ENCODE measurements at regions not wholly inside any gene's neighbourhood (a gene's known extent, or its start where the extent isn't known, plus 50 kb on each side); places are given as distances from the start of the nearest gene placed in this dataset.

- H3K36me3 Mint-ChIP-seq (ENCODE audit: insufficient read depth, unreplicated experiment) = no peaks in the 10 kb centered on the region
- Histone ChIP-seq H3K4me1 (no peaks in the 10 kb centered on the region), H3K4me3 (ENCODE audit: low read depth, low read length) (no peak overlapping the region), H3K9me3 (no peaks in the 10 kb centered on the region), H3K27me3 (replicated peaks; ENCODE audit: control insufficient read depth, insufficient read depth, low read length) (no peaks in the 10 kb centered on the region), H3K36me3 (ENCODE audit: control insufficient read depth, insufficient read depth, low read length) (no peaks in the 10 kb centered on the region)
- H3K4me3 Mint-ChIP-seq (ENCODE audit: unreplicated experiment) = no peak overlapping the region
- CTCF ChIA-PET = no interaction called here
- no TSS peak for BruUV-seq (replicated peaks)
- H3K4me1 Mint-ChIP-seq (ENCODE audit: low read depth, unreplicated experiment) = no peaks in the 10 kb centered on the region
- intact Hi-C loops (cut with micrococcal nuclease; ENCODE audit: unreplicated experiment) = no loop called here
- H3K27me3 Mint-ChIP-seq (ENCODE audit: insufficient read depth, unreplicated experiment) = no peaks in the 10 kb centered on the region
- H3K9me3 Mint-ChIP-seq (ENCODE audit: unreplicated experiment) = no peaks in the 10 kb centered on the region
- POLR2A ChIA-PET = no interaction called here
- TF ChIP-seq CTCF (IDR thresholded peaks at IDR 0.05; ENCODE audit: insufficient read depth in 1 of 2, low read depth in 1 of 2, low read length in 1 of 2, severe bottlenecking in 1 of 2, unreplicated experiment in 1 of 2) = no peak
- no peak overlapping the region for H3K27ac Mint-ChIP-seq (ENCODE audit: unreplicated experiment)
- DNase-seq = no peak
Measured at GRCh38 chr2:4338345-4338744, 635.0 kb downstream of the DCDC2C start.

GRCh38 chr2:4340536-4340935 is 637.2 kb downstream of the DCDC2C start:
- Mint-ChIP-seq H3K4me1 (ENCODE audit: low read depth, unreplicated experiment) (no peaks in the 10 kb centered on the region), H3K36me3 (ENCODE audit: insufficient read depth, unreplicated experiment) (no peaks in the 10 kb centered on the region), H3K4me3 (ENCODE audit: unreplicated experiment) (no peak overlapping the region), H3K9me3 (ENCODE audit: unreplicated experiment) (no peaks in the 10 kb centered on the region), H3K27ac (ENCODE audit: unreplicated experiment) (no peak overlapping the region), H3K27me3 (ENCODE audit: insufficient read depth, unreplicated experiment) (no peaks in the 10 kb centered on the region)
- TF ChIP-seq CTCF (IDR thresholded peaks at IDR 0.05; ENCODE audit: insufficient read depth in 1 of 2, low read depth in 1 of 2, low read length in 1 of 2, severe bottlenecking in 1 of 2, unreplicated experiment in 1 of 2) = no peak
- no peaks in the 10 kb centered on the region for H3K36me3 ChIP-seq (ENCODE audit: control insufficient read depth, insufficient read depth, low read length)
- ChIA-PET POLR2A (no interaction called here), CTCF (no interaction called here)
- intact Hi-C loops (cut with micrococcal nuclease; ENCODE audit: unreplicated experiment) = no loop called here
- H3K4me3 ChIP-seq (ENCODE audit: low read depth, low read length) = no peak overlapping the region
- DNase-seq = no peak
- H3K9me3 ChIP-seq = no peaks in the 10 kb centered on the region
- BruUV-seq (replicated peaks) = no TSS peak
- no peaks in the 10 kb centered on the region for H3K27me3 ChIP-seq (replicated peaks; ENCODE audit: control insufficient read depth, insufficient read depth, low read length)
- H3K4me1 ChIP-seq = no peaks in the 10 kb centered on the region

DNA sequence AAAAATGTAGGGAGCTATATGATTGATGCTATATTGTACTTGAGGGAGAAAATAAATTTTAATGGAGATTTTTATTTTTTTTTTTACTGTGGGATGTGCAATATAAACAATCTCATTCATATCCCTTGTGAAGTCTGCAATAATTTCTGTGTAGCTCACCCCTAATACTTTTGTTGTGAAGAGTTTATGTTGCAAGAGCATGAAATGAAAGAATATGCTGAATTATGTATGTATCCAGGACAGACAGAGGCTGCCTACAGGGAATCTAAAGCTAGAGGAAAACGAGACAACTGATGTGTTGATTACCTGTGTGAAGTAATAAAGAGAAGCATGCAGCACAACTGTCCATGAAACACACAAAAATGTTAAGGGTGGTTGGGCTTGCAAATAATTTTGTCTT is 643.3 kb downstream of the DCDC2C start:
- H3K4me1 ChIP-seq = no peaks in the 10 kb centered on the region
- H3K36me3 Mint-ChIP-seq (ENCODE audit: insufficient read depth, unreplicated experiment) = no peaks in the 10 kb centered on the region

More for the DNA sequence above, 643.3 kb downstream of the DCDC2C start:
- Histone ChIP-seq H3K9me3 (no peaks in the 10 kb centered on the region), H3K27me3 (replicated peaks; ENCODE audit: control insufficient read depth, insufficient read depth, low read length) (no peaks in the 10 kb centered on the region), H3K4me3 (ENCODE audit: low read depth, low read length) (no peak overlapping the region), H3K36me3 (ENCODE audit: control insufficient read depth, insufficient read depth, low read length) (no peaks in the 10 kb centered on the region)
- no peaks in the 10 kb centered on the region for H3K9me3 Mint-ChIP-seq (ENCODE audit: unreplicated experiment)
- no peak for TF ChIP-seq CTCF (IDR thresholded peaks at IDR 0.05; ENCODE audit: insufficient read depth in 1 of 2, low read depth in 1 of 2, low read length in 1 of 2, severe bottlenecking in 1 of 2, unreplicated experiment in 1 of 2)
- H3K27ac Mint-ChIP-seq (ENCODE audit: unreplicated experiment) = no peak overlapping the region
- H3K27me3 Mint-ChIP-seq (ENCODE audit: insufficient read depth, unreplicated experiment) = no peaks in the 10 kb centered on the region
- intact Hi-C loops (cut with micrococcal nuclease; ENCODE audit: unreplicated experiment) = no loop called here
- ChIA-PET CTCF (no interaction called here), POLR2A (no interaction called here)
- H3K4me1 Mint-ChIP-seq (ENCODE audit: low read depth, unreplicated experiment) = no peaks in the 10 kb centered on the region
- no peak overlapping the region for H3K4me3 Mint-ChIP-seq (ENCODE audit: unreplicated experiment)
- no peak for DNase-seq
- no TSS peak for BruUV-seq (replicated peaks)

All from Caco-2 (cell line).